Vagina (tissue), 2 donors: ENCODE measurements at regions not wholly inside any gene's neighbourhood (a gene's known extent, or its start where the extent isn't known, plus 50 kb on each side); places are given as distances from the start of the nearest gene placed in this dataset.

ENCODE experiments used
- POLR2AphosphoS5 ChIP-seq, 2 donors: sonication (generic); formaldehyde crosslinking; IDR thresholded peaks; one replicate each; pipeline ENCODE4 v1.9.0; 2017; ENCODE audit warnings: antibody characterized with exemption in 2 of 2, mild to moderate bottlenecking in 2 of 2, low read depth in 1 of 2; ENCODE audit not compliant: insufficient read depth in 1 of 2
- TF ChIP-seq, protein P1 (sequence below), 3 experiments: fragments of 450-650 bp in 2 of 3; fragments of 200-600 bp in 1 of 3; sonication (generic) in 1 of 3; IDR thresholded peaks; one replicate each; pipeline ENCODE4 v1.5.1; 2017 to 2019; ENCODE audit warnings: antibody characterized with exemption in 3 of 3, mild to moderate bottlenecking in 2 of 3, moderate library complexity in 2 of 3

GRCh38 chr6:1016329-1017302, 295.3 kb upstream of the FOXQ1 start:
- TF ChIP-seq, protein P1, sequence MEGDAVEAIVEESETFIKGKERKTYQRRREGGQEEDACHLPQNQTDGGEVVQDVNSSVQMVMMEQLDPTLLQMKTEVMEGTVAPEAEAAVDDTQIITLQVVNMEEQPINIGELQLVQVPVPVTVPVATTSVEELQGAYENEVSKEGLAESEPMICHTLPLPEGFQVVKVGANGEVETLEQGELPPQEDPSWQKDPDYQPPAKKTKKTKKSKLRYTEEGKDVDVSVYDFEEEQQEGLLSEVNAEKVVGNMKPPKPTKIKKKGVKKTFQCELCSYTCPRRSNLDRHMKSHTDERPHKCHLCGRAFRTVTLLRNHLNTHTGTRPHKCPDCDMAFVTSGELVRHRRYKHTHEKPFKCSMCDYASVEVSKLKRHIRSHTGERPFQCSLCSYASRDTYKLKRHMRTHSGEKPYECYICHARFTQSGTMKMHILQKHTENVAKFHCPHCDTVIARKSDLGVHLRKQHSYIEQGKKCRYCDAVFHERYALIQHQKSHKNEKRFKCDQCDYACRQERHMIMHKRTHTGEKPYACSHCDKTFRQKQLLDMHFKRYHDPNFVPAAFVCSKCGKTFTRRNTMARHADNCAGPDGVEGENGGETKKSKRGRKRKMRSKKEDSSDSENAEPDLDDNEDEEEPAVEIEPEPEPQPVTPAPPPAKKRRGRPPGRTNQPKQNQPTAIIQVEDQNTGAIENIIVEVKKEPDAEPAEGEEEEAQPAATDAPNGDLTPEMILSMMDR (IDR thresholded peaks at IDR 0.05): no peak
- no peak for TF ChIP-seq POLR2AphosphoS5 (IDR thresholded peaks at IDR 0.05; ENCODE audit: insufficient read depth in 1 of 2, low read depth in 1 of 2)
